Smooth muscle cell (in vitro differentiated cells): ENCODE measurements at regions not wholly inside any gene's neighbourhood (a gene's known extent, or its start where the extent isn't known, plus 50 kb on each side); places are given as distances from the start of the nearest gene placed in this dataset.

ENCODE experiments used
- DNase-seq: peaks from one replicate; lab custom pipeline; 2025; ENCODE audit not compliant: unreplicated experiment; lab: John Stamatoyannopoulos, UW
- H2AFZ ChIP-seq: fragments of 200-600 bp; sonication (generic); 2 replicates; pipeline ENCODE4 v1.6.0; 2016; ENCODE audit warnings: antibody characterized with exemption, low read depth, mild to moderate bottlenecking
- H3F3A ChIP-seq: fragments of 200-600 bp; sonication (generic); 2 replicates; pipeline ENCODE4 v1.6.0; 2017; ENCODE audit warnings: antibody characterized with exemption, low read depth
- H3K27ac ChIP-seq: fragments of 200-600 bp; sonication (generic); 2 replicates; pipeline ENCODE4 v1.5.1; 2016; ENCODE audit warnings: low read depth, mild to moderate bottlenecking
- H3K27me3 ChIP-seq: fragments of 200-600 bp; sonication (generic); 2 replicates; pipeline ENCODE4 v1.6.1; 2016; ENCODE audit warnings: low read depth, mild to moderate bottlenecking
- H3K36me3 ChIP-seq: fragments of 200-600 bp; sonication (generic); 2 replicates; pipeline ENCODE4 v1.5.1; 2016; ENCODE audit warnings: low read depth
- H3K4me1 ChIP-seq: fragments of 200-600 bp; sonication (generic); 2 replicates; pipeline ENCODE4 v1.5.1; 2016; ENCODE audit warnings: low read depth
- H3K4me2 ChIP-seq: fragments of 200-600 bp; sonication (generic); 2 replicates; pipeline ENCODE4 v1.6.0; 2016; ENCODE audit warnings: mild to moderate bottlenecking
- H3K4me3 ChIP-seq: fragments of 200-600 bp; sonication (generic); 2 replicates; pipeline ENCODE4 v1.5.1; 2016; ENCODE audit warnings: mild to moderate bottlenecking
- H3K79me2 ChIP-seq: fragments of 200-600 bp; sonication (generic); 2 replicates; pipeline ENCODE4 v1.6.0; 2016; ENCODE audit warnings: low read depth, mild to moderate bottlenecking
- H3K9ac ChIP-seq: fragments of 200-600 bp; sonication (generic); 2 replicates; pipeline ENCODE4 v1.6.0; 2016; ENCODE audit warnings: low read depth
- H3K9me3 ChIP-seq: fragments of 200-600 bp; sonication (generic); replicated peaks from 2 replicates; pipeline ENCODE4 v1.5.1; 2016; ENCODE audit warnings: low read depth
- H4K20me1 ChIP-seq: fragments of 200-600 bp; sonication (generic); 2 replicates; pipeline ENCODE4 v1.6.0; 2016; ENCODE audit warnings: low read depth
- CTCF ChIP-seq: fragments of 200-600 bp; sonication (generic); IDR thresholded peaks from 2 replicates; pipeline ENCODE4 v1.5.1; 2017; ENCODE audit warnings: borderline replicate concordance, mild to moderate bottlenecking, antibody characterized with exemption; ENCODE audit not compliant: insufficient read depth, poor library complexity, severe bottlenecking
- WGBS: methylation state at CpG from one replicate; pipeline ENCODE4 v1.1.7; 2016; ENCODE audit warnings: low lambda C conversion rate; 5-methylcytosine and 5-hydroxymethylcytosine counted together

DNA sequence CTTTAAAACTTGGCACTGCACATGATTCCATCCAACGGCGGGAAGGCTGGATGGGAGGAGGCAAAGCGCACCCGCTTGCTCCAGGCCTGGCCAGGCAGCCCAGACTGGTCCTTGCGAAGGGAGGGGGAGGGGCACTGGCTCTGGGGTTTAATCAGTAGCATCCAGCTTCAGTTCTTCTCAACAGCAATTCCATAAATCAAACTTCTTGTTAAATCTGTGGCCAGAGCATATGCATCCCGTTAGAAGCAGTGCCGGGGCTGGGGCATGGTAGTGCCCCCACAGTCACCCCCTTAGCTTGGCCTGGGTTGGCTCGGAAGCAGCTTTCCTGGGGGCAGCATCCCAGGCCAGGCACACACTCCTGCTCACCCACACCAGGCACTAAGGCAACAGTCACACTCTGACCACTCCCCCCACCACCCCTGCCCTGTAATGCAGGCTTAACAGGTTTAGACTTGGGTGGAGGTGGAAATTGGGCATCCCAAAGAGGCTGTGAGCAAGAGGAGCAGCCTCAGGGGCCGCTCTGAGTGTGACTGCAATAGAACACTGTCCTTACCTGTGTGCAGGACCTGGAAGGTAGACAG is 94.1 kb upstream of the CASZ1 start:
- no peak overlapping the region for H2AFZ ChIP-seq
- no peak overlapping the region for H3K4me2 ChIP-seq

DNA sequence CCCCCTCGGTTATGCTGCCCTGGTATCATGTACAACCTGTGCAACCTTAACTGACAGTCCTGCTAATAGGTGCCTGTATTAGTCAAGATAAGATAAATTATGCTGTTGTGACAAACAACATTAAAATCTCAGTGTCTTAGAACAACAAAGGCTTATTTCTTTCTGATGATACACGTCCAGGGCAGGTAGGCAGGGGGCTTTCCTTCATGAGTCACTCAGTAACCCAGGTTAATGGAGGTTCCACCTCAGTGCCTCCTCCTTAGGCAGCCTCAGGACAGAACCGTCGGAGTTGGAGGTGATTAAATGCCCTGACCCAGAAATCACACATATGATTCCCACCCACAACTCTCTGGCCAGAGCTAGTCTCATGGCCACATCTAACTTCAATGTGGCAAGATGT is 94.6 kb upstream of the CASZ1 start:
- H3K27ac ChIP-seq, result peak overlapping the region; percentile 32
- H2AFZ ChIP-seq, result no peak overlapping the region
- no peaks in the 10 kb centered on the region for H4K20me1 ChIP-seq
- no peak for TF ChIP-seq CTCF
- no peak overlapping the region for H3K4me3 ChIP-seq
- no peaks in the 10 kb centered on the region for H3K36me3 ChIP-seq
- peaks cover 14% of the 10 kb centered on the region for H3K4me1 ChIP-seq
- no peaks in the 10 kb centered on the region for H3K9me3 ChIP-seq
- H3F3A ChIP-seq, result no peaks in the 10 kb centered on the region
- WGBS, result 62% methylated on average over 4 of the region's 4 CpGs
- peaks cover 24% of the 10 kb centered on the region for H3K27me3 ChIP-seq
- no peaks in the 10 kb centered on the region for H3K79me2 ChIP-seq
- no peak for DNase-seq
- no peak overlapping the region for H3K9ac ChIP-seq
- no peak overlapping the region for H3K4me2 ChIP-seq

More for the DNA sequence above, 94.1 kb upstream of the CASZ1 start:
- TF ChIP-seq CTCF, result no peak
- DNase-seq, result no peak
- Histone ChIP-seq H3K27ac (peak overlapping the region; percentile 32), H3K9me3 (no peaks in the 10 kb centered on the region), H3K79me2 (no peaks in the 10 kb centered on the region), H3K27me3 (peaks cover 24% of the 10 kb centered on the region), H3F3A (no peaks in the 10 kb centered on the region), H3K4me1 (peaks cover 14% of the 10 kb centered on the region), H3K9ac (no peak overlapping the region), H3K4me3 (no peak overlapping the region), H4K20me1 (no peaks in the 10 kb centered on the region), H3K36me3 (no peaks in the 10 kb centered on the region)
- WGBS, result 53% methylated on average over 9 of the region's 9 CpGs

GRCh38 chr1:10892138-10893065 is 96.0 kb upstream of the CASZ1 start:
- 73% methylated on average over 5 of the region's 5 CpGs for WGBS
- no peaks in the 10 kb centered on the region for H4K20me1 ChIP-seq
- H3K4me1 ChIP-seq, result peaks cover 14% of the 10 kb centered on the region
- no peak overlapping the region for H3K27ac ChIP-seq
- no peak overlapping the region for H3K4me3 ChIP-seq
- no peaks in the 10 kb centered on the region for H3K79me2 ChIP-seq
- H3K4me2 ChIP-seq, result no peak overlapping the region
- no peak for DNase-seq
- H3K36me3 ChIP-seq, result no peaks in the 10 kb centered on the region
- TF ChIP-seq CTCF, result no peak
- no peaks in the 10 kb centered on the region for H3F3A ChIP-seq
- no peak overlapping the region for H3K9ac ChIP-seq
- H3K27me3 ChIP-seq, result peaks cover 20% of the 10 kb centered on the region
- no peak overlapping the region for H2AFZ ChIP-seq
- H3K9me3 ChIP-seq, result no peaks in the 10 kb centered on the region
